Pancreas (tissue), 10 donors: ENCODE measurements at regions not wholly inside any gene's neighbourhood (a gene's known extent, or its start where the extent isn't known, plus 50 kb on each side); places are given as distances from the start of the nearest gene placed in this dataset.

Source experiments
- ATAC-seq, 4 donors: fragments of 200-7000 bp; cut with Tn5 transposase; one replicate each; pipeline versions ENCODE4 v1.8.0 to v1.9.1; 2020; ENCODE audit warnings: mild to moderate bottlenecking in 4 of 4, moderate library complexity in 4 of 4
- DNase-seq, 6 donors: peaks; one replicate each; pipeline ENCODE4 v3.0.0-alpha.2; 2020
- FAIRE-seq: peaks from 2 replicates; lab custom pipeline; 2012; peaks lifted over from hg19 to GRCh38; lab: Jason Lieb, UNC
- H3K27ac ChIP-seq, 4 donors: fragments of 200-600 bp; sonication (generic); 1 replicate in 3 of 4; 2 replicates in 1 of 4; pipeline versions ENCODE4 v1.5.0 to v1.8.0; 2020
- H3K27me3 ChIP-seq, 4 donors: fragments of 200-600 bp; one replicate each; pipeline ENCODE4 v1.8.0; 2021
- H3K36me3 ChIP-seq, 3 donors: fragments of 200-600 bp; sonication (generic) in 1 of 3; one replicate each; pipeline versions ENCODE4 v1.5.0 to v1.8.0; 2020 to 2021
- H3K4me1 ChIP-seq, 3 donors: fragments of 200-600 bp; one replicate each; pipeline ENCODE4 v1.8.0; 2021
- H3K4me3 ChIP-seq, 4 donors: fragments of 200-600 bp; sonication (generic) in 2 of 4; one replicate each; pipeline versions ENCODE4 v1.5.0 to v1.8.0; 2020 to 2021
- H3K9me3 ChIP-seq, 4 donors: fragments of 200-600 bp; one replicate each; pipeline ENCODE4 v1.8.0; 2021
- WGBS, 2 donors: extraction: QIAGEN DNeasy Blood & Tissue Kit; methylation state at CpG; one replicate each; pipeline ENCODE4 v1.1.7; 2013; 5-methylcytosine and 5-hydroxymethylcytosine counted together
- intact Hi-C, 3 donors: fragments of 100-400 bp; cut with DNase I; formaldehyde crosslinking; loops; one replicate each; pipeline versions ENCODE4 v1.11.1 to v1.14.2; 2022
- TF ChIP-seq, protein P1 (sequence below), 4 donors: fragments of 200-600 bp; sonication (generic) in 3 of 4; IDR thresholded peaks; one replicate each; pipeline versions ENCODE4 v1.5.0 to v1.8.0; 2021; ENCODE audit warnings: antibody characterized with exemption in 4 of 4
- donor health status: healthy with polysubstance abuse.
- donor health status: DM: no; HTN: no; CAD: no; lungs with moderate emphysema.
- donor health status: DM: no; HTN: no; CAD: no.
- donor health status: control.
- donor health status: control.
- donor health status: Bipolar disorder and iron deficiency.
- donor health status: DM: yes; HTN: yes; CAD: no.
- donor health status: DM: no; HTN: no; CAD: no.
- donor health status: DM: no; HTN: no; CAD: no.
- donor health status: DM: yes; HTN: yes; CAD: no.

DNA sequence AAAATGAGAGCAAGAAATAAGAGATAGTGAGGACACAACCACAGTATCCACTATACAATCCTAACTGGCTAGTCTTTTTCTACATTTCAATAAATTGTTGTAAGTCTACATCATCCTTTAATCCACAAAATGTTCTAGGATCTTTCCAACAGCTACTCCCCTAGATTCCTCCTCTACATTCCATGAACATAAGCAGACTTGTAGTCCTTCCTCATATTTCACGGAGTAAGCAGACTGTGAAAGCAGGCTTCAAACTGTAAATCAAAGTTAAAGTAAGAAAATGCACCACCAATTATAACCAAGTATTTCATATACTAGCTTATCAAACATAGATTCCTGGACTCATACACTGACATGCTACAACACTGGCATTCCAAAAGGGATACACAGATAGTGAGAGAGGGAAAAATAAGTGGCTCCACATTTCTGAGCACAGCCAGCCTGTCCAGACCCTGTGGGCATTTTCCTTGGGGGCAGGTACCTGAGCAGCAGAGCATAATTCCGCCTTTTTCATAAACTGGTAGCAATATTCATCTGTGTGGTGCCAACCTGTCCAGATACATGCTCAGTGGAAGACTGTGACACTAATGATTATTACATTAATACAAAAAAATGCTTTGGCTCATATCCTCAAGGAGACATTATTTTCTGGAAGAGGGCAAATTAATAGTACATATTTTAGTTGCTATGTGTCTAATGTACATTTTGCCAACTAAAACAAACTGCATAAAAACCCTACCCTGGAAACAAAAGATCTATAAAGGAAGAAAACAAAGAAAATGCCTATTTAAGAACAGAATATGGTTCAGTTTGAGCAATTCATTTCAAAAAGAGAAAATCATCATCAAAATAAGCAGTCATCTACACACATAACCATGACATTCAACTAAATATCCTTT, 113.3 kb upstream of the FSCB start:
- no peak for DNase-seq
- intact Hi-C loops, result no loop called here
- Histone ChIP-seq H3K27ac (no peak overlapping the region), H3K9me3 (no peaks in the 10 kb centered on the region), H3K36me3 (no peaks in the 10 kb centered on the region), H3K4me1 (no peaks in the 10 kb centered on the region), H3K27me3 (no peaks in the 10 kb centered on the region), H3K4me3 (no peak overlapping the region)
- no peak for ATAC-seq
- WGBS, 2 donors, result 57 to 70% methylated on average over 2 of the region's 2 CpGs
- TF ChIP-seq, protein P1, sequence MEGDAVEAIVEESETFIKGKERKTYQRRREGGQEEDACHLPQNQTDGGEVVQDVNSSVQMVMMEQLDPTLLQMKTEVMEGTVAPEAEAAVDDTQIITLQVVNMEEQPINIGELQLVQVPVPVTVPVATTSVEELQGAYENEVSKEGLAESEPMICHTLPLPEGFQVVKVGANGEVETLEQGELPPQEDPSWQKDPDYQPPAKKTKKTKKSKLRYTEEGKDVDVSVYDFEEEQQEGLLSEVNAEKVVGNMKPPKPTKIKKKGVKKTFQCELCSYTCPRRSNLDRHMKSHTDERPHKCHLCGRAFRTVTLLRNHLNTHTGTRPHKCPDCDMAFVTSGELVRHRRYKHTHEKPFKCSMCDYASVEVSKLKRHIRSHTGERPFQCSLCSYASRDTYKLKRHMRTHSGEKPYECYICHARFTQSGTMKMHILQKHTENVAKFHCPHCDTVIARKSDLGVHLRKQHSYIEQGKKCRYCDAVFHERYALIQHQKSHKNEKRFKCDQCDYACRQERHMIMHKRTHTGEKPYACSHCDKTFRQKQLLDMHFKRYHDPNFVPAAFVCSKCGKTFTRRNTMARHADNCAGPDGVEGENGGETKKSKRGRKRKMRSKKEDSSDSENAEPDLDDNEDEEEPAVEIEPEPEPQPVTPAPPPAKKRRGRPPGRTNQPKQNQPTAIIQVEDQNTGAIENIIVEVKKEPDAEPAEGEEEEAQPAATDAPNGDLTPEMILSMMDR (IDR thresholded peaks at IDR 0.05), result no peak
- no peak for FAIRE-seq

DNA sequence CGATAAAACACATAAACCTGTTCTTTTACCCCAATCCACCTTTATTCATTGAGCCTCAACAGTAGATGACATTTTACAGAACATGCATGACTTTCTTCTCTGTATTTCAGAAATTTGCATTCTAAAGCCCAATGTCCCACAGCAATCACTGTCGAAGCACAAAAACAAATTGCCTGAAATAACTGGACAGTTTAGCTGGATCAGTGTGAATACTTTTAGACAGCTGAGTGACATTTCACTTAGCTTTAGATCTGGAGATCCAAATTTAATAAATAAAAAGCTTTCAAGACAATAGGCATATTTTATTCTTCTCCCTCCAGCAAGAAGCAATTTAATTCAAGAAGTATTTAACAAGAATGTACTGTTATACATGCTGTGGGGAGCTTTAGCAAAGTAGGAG, 109.1 kb upstream of the FSCB start:
- TF ChIP-seq, protein P1 (IDR thresholded peaks at IDR 0.05), result no peak
- DNase-seq (no peak), FAIRE-seq (no peak), ATAC-seq (no peak)
- intact Hi-C loops, result no loop called here
- Histone ChIP-seq H3K27ac (no peak overlapping the region), H3K9me3 (no peaks in the 10 kb centered on the region), H3K36me3 (no peaks in the 10 kb centered on the region), H3K4me3 (no peak overlapping the region), H3K4me1 (no peaks in the 10 kb centered on the region), H3K27me3 (no peaks in the 10 kb centered on the region)
- WGBS, 2 donors, result 77 to 91% methylated on average over 2 of the region's 2 CpGs

DNA sequence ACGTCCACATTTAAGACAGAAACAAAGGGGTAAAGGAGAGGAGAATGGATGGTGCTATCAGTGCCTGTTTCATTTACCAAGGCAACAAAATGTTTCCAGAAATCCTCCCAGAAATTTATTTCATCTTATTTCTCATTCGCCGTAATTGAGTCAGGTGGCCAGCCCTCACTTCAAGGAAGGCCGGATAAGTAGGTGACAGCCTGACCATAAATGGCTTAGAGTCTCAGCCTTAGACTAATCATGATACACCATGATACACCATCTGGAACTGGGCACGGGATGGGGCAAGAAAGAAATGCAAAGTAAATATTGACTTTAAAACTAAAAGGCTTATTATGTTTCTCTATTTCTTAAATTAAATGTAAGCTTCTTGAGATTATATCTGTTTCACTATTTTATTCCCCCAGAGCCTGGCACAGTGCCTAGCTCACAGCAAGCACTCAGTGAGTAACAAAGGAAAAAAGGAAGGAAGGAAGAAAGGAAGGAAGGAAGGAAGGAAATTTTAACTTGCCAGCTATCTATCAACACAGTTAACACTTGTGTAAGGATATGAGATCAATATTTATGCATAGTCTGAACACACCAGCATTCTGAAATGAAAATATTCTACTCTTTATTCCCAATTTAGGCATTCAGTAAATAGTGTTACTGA, 106.1 kb upstream of the FSCB start:
- TF ChIP-seq, protein P1 (IDR thresholded peaks at IDR 0.05), result no peak
- intact Hi-C loops, result no loop called here
- FAIRE-seq (no peak), ATAC-seq (no peak), DNase-seq (no peak)
- no peak overlapping the region for H3K4me3 ChIP-seq
- H3K4me1 ChIP-seq, result no peaks in the 10 kb centered on the region
- H3K27ac ChIP-seq, result no peak overlapping the region
- H3K36me3 ChIP-seq, result no peaks in the 10 kb centered on the region
- WGBS, 2 donors, result 73% methylated on average over 5 of the region's 5 CpGs
- no peaks in the 10 kb centered on the region for H3K9me3 ChIP-seq
- H3K27me3 ChIP-seq, result no peaks in the 10 kb centered on the region

DNA sequence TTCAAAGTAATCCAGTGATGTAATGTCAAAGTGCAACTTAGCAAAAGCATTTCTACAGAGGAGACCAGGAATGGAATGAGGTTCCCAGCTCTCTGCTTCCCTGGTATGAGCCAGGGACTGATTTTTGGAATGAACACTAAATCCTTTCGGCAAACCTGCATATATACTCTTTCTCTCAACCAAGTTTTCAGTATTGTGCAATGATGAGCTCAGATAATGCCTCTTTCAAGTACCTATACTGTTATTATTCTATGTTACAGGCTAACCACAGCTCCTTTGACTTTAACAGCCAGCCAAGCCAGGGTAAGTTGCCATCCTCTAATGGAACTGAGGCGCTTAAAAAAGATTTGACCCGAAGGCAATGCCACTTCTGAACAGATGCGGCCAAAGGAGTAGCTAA, 104.9 kb upstream of the FSCB start:
- Histone ChIP-seq H3K36me3 (no peaks in the 10 kb centered on the region), H3K9me3 (no peaks in the 10 kb centered on the region), H3K27me3 (no peaks in the 10 kb centered on the region), H3K27ac (no peak overlapping the region), H3K4me1 (no peaks in the 10 kb centered on the region), H3K4me3 (no peak overlapping the region)
- WGBS, 2 donors, result 62 to 72% methylated on average over 4 of the region's 4 CpGs
- no peak for DNase-seq
- no peak for FAIRE-seq
- TF ChIP-seq, protein P1 (IDR thresholded peaks at IDR 0.05), result no peak
- intact Hi-C loops, result no loop called here
- no peak for ATAC-seq
